Fibroblast of skin of right quadriceps (primary cell): ENCODE measurements at regions not wholly inside any gene's neighbourhood (a gene's known extent, or its start where the extent isn't known, plus 50 kb on each side); places are given as distances from the start of the nearest gene placed in this dataset.

Source experiments
- DNase-seq: peaks from one replicate; pipeline ENCODE4 v3.0.0-alpha.2; 2013

GRCh38 chr15:85943151-85943550 lies 136.5 kb upstream of the AGBL1 start:
- no peak for DNase-seq

GRCh38 chr15:85943791-85944190 lies 135.9 kb upstream of the AGBL1 start:
- no peak for DNase-seq

DNA sequence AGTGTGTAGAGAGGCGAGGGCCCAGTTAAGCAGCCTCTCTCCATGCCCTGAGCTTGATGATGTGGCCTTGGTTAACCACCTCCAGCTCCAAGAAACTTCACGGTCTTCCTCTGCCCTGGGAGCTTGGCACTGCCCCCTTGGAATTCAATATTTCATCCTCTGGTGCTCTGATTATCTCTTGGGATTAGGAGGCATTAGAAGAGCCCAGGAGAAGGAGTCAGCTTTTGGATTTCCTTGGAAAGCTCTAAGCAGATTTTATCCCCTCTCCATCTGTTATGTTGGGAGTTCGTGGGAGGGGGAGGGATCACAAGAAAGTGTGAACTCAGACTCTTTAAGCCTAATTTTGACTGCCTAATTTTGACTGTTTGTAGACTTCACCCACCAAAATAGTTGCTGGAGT lies 132.7 kb upstream of the AGBL1 start:
- no peak for DNase-seq

GRCh38 chr15:85947936-85948335 lies 131.7 kb upstream of the AGBL1 start:
- DNase-seq: no peak

GRCh38 chr15:85950101-85950500 lies 129.6 kb upstream of the AGBL1 start:
- no peak for DNase-seq

GRCh38 chr15:85954586-85954985 lies 125.1 kb upstream of the AGBL1 start:
- DNase-seq: no peak

DNA sequence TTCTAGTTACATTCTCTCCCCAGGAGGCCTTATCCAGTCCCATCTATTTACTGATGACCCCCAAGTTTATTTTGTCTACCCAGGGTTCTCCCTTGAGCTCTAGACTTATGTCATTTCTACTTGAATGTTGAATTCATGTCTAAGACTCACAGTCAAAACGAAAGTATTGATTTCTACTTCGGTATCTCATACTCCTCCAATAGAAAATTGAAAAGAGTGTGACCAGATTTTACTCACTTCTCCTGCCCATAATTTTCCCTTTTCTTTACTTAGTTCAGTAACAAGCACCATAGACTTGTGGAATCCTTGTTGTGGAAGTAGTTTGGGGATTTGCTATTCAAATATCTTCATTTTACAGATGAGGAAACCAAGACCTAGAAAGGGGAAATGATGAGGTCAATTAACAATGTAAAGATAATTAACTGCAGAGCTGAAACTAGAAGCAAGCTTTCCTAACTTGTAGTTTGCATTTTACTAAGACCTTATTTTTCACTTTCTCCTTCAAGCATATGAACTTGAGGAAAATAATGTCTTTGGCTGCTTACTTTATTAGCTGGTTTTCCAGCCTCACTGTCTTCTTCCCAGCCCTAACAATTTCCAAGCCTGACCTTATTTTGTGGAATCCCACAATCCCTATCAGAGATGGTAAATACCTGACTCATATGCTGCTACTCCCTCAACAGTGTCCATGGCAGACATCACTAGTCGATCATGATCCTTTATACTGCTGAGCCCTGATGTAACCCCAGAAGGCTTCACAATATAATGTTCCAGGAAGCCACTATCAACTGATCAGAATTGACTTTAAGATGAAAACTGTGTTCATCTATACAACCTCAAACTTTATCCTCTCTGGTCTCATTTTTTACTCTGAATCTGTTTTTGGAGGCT lies 123.9 kb upstream of the AGBL1 start:
- DNase-seq: no peak

- DNase-seq: peak; percentile 22
These were observed 123.0 kb upstream of the AGBL1 start for GRCh38 chr15:85956532-85957275.

DNA sequence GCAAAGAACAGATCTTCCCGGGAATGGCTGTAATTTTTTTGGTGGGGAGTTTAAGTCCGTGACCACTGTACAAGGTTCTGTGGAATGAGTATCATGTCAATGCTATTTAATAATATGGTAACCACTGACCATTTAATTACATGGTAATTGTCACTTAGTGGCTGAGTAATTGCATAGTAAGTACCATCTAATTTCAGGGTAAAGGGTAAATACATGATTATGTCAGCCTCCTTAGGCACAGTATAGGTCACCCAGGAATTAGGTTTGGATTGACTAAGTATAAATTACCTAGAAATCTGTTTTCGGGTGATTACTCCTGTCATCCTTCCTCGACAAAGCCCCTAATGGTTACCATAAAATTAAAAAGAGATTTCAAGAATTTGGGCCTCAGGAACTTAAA lies 120.1 kb upstream of the AGBL1 start:
- DNase-seq: no peak

- no peak for DNase-seq
These were observed 119.3 kb upstream of the AGBL1 start for GRCh38 chr15:85960381-85960780.

DNA sequence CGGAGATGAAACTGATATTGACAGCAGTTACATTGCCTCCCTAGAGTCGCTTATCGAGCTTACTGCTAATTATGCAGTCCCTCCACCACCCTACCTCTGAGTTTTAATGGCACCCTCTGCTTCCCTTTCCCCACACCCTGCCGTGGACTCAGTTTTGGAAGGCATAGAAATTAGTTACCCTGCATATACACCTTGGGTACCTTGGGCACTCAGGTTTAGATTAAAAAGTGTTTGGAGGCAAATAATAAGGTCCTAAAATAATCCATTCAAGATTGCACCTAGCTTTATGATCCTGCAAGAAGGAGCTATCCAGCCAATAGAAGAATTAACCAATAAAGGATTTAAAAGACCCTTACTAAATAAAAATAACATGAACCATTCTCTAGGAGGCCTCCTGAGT lies 117.8 kb upstream of the AGBL1 start:
- DNase-seq: no peak

GRCh38 chr15:85963262-85963760 lies 116.4 kb upstream of the AGBL1 start:
- no peak for DNase-seq

- no peak for DNase-seq
These were observed 115.2 kb upstream of the AGBL1 start for GRCh38 chr15:85964471-85964870.

GRCh38 chr15:85967553-85967952 lies 112.1 kb upstream of the AGBL1 start:
- DNase-seq: no peak

GRCh38 chr15:85972805-85973540 lies 106.7 kb upstream of the AGBL1 start:
- DNase-seq: no peak

DNA sequence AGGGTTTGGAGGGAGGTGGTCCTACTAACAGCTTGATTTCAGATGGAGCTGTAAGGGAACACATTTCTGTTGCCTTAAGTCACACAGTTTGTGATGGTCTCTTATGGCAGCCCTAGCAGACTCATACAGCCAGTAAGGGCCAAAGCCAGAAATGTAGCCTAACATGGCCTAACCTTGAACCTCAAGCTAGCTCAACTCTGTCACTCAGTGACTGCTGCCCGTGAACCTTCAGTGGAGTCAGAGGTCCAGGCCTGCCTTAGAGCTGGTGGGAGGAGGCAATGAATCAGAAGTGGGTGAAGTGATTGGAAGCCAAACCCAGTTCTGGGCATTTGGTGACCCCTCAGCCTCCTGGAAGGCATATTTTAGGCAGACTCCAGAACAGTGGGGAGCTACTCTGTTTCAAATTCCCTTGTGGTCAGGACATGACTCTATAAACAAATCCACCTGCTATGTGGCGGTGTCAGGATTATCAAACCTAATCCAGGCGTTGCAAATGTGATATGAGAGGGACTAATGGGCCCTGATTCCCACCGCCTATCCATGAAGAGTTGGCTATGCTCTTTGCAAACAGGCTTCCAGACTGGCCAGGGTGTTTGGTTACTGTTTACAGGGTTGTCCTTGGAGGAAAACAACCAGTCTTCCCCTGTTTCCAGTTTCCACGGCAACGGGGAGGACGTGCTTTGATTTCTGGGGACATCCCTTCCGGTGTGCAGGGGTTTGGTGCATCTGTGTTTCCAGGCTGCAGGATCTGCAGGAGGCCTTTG lies 105.9 kb upstream of the AGBL1 start:
- DNase-seq: no peak

DNA sequence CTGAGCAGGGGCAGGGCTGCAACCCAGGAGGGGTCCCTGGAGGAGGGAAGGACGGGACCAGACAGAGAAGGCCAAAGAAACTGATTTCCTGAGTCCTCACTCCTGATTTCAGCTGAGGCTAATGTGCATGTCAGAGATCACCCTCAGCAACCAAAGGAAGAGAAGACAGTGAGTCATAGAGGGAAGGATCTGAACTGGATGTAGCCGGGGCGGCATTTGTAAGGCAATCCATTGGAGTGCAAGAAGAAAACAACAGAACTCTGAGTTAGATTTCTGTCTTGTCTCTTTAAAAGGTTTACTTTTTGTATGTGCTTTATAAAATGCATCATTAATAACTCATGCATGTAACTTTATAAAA lies 105.3 kb upstream of the AGBL1 start:
- DNase-seq: no peak

GRCh38 chr15:85974742-85975141 lies 104.9 kb upstream of the AGBL1 start:
- DNase-seq: no peak

- DNase-seq: no peak
These were observed 103.6 kb upstream of the AGBL1 start for GRCh38 chr15:85976102-85976501.

- DNase-seq: peak; percentile 52
These were observed 102.7 kb upstream of the AGBL1 start for GRCh38 chr15:85976986-85977385.

DNA sequence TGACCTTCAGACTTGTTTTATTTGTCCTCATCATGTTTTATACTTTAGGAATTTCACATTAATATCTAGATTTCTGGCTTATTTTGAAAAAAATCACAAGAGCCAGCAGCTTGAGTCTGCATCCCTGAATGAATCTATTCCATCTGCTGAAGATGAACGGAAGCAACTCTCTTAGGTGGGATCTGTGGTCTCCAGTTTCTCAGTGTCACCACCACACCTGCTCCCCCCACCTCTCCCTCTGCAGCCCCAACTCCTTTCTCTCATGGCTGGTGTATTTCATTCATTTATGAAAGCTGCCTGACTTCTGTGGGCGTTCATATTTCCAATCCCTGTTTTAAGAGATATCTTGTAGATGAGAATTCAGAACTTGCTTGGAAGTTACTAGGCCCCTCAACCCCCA lies 102.1 kb upstream of the AGBL1 start:
- no peak for DNase-seq

DNA sequence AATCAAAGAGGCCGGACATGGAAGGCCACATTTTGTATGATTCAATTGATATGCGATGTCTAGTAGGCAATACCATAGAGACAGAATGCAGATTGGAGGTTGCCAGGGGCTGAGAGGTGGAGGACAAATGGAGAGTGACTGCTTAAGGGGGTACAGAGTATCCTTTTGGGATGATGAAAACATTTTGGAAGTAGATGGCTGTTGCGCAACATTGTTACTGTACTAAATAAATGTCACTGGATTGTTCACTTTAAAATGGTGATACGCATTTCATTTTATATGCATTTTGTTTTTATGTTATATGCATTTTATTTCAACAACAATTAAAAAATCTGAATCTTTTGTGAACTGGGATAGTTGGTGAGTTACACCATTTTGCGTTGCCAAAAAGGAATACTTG lies 99.7 kb upstream of the AGBL1 start:
- DNase-seq: no peak

DNA sequence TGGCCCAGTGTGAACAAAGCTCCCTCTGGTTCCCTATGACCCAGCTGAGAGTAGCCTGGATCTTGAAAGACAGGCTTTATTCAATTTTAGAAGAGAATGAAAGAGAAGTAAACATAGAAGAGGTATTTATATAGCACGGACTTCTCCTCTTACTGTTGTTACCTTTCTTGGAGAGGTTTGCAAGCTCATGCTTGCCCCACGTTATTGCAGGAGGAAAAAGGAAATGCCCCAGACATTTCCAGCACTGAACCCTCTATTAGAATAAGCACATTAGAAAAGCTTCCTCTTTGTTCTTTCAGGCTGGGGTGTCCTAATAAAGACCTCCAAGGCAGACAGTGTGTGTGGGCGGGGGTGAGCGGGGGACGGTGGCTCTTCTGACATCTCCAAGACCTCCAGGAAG lies 98.7 kb upstream of the AGBL1 start:
- DNase-seq: no peak
